NOMO-1 (cell line): ENCODE measurements at regions not wholly inside any gene's neighbourhood (a gene's known extent, or its start where the extent isn't known, plus 50 kb on each side); places are given as distances from the start of the nearest gene placed in this dataset.
"Not testable (repeated sequence)": the region's sequence is repeated elsewhere in the genome, so short reads cannot be mapped to it uniquely, and the experiment has no call there.

Source experiments
- DNase-seq, 2 experiments: peaks; one replicate each; lab custom pipeline; 2025; ENCODE audit not compliant: unreplicated experiment in 2 of 2; lab: John Stamatoyannopoulos, UW

- no peak for DNase-seq
These were observed 58.7 kb downstream of the EDN1 start for GRCh38 chr6:12348530-12349511.

GRCh38 chr6:12350644-12351170 lies 60.5 kb downstream of the EDN1 start:
- DNase-seq = no peak

- DNase-seq = no peak
These were observed 61.5 kb downstream of the EDN1 start for GRCh38 chr6:12351672-12352071.

GRCh38 chr6:12353731-12354130 lies 63.6 kb downstream of the EDN1 start:
- DNase-seq = no peak

- no peak for DNase-seq
These were observed 64.3 kb downstream of the EDN1 start for GRCh38 chr6:12354499-12354898.

- DNase-seq = no peak
These were observed 65.2 kb downstream of the EDN1 start for GRCh38 chr6:12355354-12355753.

GRCh38 chr6:12356431-12356830 lies 66.3 kb downstream of the EDN1 start:
- no peak for DNase-seq

- DNase-seq = peak; percentile 53 to 85
These were observed 67.1 kb downstream of the EDN1 start for GRCh38 chr6:12356983-12357972.

GRCh38 chr6:12359036-12359435 lies 68.9 kb downstream of the EDN1 start:
- peak; percentile 26 to 85 for DNase-seq

- no peak for DNase-seq
These were observed 71.0 kb downstream of the EDN1 start for GRCh38 chr6:12361042-12361765.

GRCh38 chr6:12363277-12363650 lies 73.1 kb downstream of the EDN1 start:
- not testable (repeated sequence) for DNase-seq

GRCh38 chr6:12363651-12364381 lies 73.7 kb downstream of the EDN1 start:
- peak; percentile 41 to 95 for DNase-seq

GRCh38 chr6:12364621-12365020 lies 74.5 kb downstream of the EDN1 start:
- no peak for DNase-seq

- no peak for DNase-seq
These were observed 76.6 kb downstream of the EDN1 start for GRCh38 chr6:12366731-12367130.

- DNase-seq = no peak
These were observed 77.3 kb downstream of the EDN1 start for GRCh38 chr6:12367412-12367811.

- DNase-seq = no peak
These were observed 79.2 kb downstream of the EDN1 start for GRCh38 chr6:12369355-12369754.

GRCh38 chr6:12369781-12370262 lies 79.7 kb downstream of the EDN1 start:
- DNase-seq = peak; percentile 81 to 87

GRCh38 chr6:12371151-12371550 lies 81.0 kb downstream of the EDN1 start:
- no peak for DNase-seq

- DNase-seq = no peak
These were observed 81.5 kb downstream of the EDN1 start for GRCh38 chr6:12371641-12372146.
